ENCODE measurements at regions not wholly inside any gene's neighbourhood (a gene's known extent, or its start where the extent isn't known, plus 50 kb on each side); places are given as distances from the start of the nearest gene placed in this dataset.
A peak's percentile ranks its signal among the peaks of the same experiment; 100 is the strongest.

DNA sequence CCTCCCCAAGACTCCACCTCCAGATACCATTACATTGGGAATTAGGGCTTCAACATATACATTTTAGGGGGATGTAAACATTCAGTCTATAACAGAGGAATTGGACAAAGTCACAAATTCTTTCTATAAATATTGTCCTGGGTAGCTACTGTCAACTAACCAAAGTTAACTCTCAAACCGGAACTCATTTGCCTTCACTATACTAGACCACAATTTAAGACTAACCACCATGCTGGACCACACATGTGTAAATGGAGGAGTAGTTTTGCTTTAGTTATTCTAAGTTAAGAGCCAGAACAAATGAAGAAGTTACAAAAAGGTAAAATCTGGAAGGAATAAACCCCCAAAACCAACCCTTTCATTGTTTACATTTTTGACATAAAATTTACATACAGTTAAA lies 222.8 kb downstream of the NDFIP2 start:
- in situ Hi-C loops (cut with MboI; ENCODE audit: low pct_unique_long_range_greater_than_20kb in 2 of 9, low sequenced_read_pairs in 9 of 9, unreplicated experiment in 9 of 9): no loop called here
- no peak for ATAC-seq (replicated peaks in 6 of 8)
- 0 to 100% (median 94%) methylated on average over 1 of the region's 1 CpG; no CpG with 5 or more reads in 4 of the 10 experiments for WGBS, 10 experiments

DNA sequence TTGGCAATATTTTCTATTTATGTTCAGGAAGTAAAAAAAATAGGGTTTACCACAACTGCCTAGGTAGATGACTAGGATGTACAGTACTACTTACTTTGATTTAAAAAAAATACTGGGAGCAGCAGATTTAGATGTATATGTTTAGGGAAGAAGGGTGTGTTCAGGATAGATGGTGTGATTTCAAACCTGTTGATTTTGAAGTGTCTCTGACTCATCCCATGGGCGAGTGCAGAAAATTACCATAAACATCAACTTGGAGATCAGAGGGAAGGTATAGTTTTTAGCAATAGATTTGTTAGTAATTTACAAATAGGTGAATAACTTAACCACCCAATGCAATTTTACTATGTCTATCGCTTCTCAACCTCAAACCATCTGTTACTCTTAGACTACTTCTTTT lies 214.8 kb downstream of the NDFIP2 start:
- peak in 2 of 8 experiments; percentile 61 to 78 for ATAC-seq (replicated peaks in 6 of 8)
- WGBS, 10 experiments: 5 to 100% (median 66%) methylated on average over 1 to 2 of the region's 2 CpGs; no CpG with 5 or more reads in 2 of the 10 experiments
- Histone ChIP-seq H3K27ac (no peak overlapping the region), H3K4me1 (replicated peaks in 1 of 2) (no peaks in the 10 kb centered on the region), H3K4me3 (no peak overlapping the region)
- in situ Hi-C loops (cut with MboI; ENCODE audit: low pct_unique_long_range_greater_than_20kb in 2 of 9, low sequenced_read_pairs in 9 of 9, unreplicated experiment in 9 of 9): loop anchor here in 3 of 9 experiments (25.0 kb wide), 1 partner anchor 667 kb away; no protein-coding TSS in a partner anchor

More for the DNA sequence above, 222.8 kb downstream of the NDFIP2 start:
- Histone ChIP-seq H3K27ac (no peak overlapping the region), H3K4me1 (replicated peaks in 1 of 2) (no peaks in the 10 kb centered on the region), H3K4me3 (no peak overlapping the region)

DNA sequence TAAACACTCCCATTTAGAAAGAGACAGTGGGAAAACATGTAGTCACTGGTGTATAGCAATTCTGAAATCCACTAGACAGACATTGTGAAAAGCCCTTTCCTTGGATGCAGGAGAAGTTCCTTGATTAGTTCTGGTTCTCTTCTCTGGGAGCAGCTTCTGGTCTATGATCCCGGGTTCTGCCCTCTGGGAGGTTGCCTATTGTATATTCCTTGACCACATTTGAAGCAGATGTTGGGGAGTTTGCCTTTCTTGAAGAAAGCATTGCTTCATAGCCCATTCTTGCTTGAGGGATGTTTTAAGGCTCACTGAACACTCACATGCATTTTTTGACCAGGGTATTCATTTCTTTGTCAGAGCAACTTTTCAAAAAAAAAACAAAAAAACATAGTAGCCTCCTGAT lies 211.9 kb downstream of the NDFIP2 start:
- no peak overlapping the region for H3K27ac ChIP-seq
- ATAC-seq (replicated peaks in 6 of 8): peak in 2 of 8 experiments; percentile 44 to 85
- in situ Hi-C loops (cut with MboI; ENCODE audit: low pct_unique_long_range_greater_than_20kb in 2 of 9, low sequenced_read_pairs in 9 of 9, unreplicated experiment in 9 of 9): loop anchor here in 3 of 9 experiments (25.0 kb wide), 1 partner anchor 669 kb away; no protein-coding TSS in a partner anchor
- H3K4me3 ChIP-seq: no peak overlapping the region
- H3K4me1 ChIP-seq (replicated peaks in 1 of 2): no peaks in the 10 kb centered on the region
- WGBS, 10 experiments: 0 to 100% (median 14%) methylated on average over 1 of the region's 1 CpG; no CpG with 5 or more reads in 5 of the 10 experiments

DNA sequence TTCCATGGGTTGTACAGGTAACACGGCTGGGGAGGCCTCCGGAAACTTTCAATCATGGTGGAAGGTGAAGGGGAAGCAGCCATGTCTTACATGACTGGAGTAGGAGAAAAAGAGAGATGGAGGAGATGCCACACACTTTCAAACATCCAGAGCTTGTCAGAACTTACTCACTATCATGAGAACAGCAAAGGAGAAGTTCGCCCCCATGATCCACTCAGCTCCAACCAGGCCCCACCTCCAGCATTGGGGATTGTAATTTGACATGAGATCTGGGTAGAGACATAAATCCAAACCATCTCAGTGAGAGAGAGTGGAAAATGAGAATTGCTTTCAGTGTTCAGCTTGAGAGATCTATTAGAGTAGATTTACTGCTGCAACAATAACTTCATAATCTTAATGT lies 210.9 kb downstream of the NDFIP2 start:
- no peak for ATAC-seq (replicated peaks in 6 of 8)
- WGBS, 10 experiments: 75 to 100% (median 91%) methylated on average over 1 to 3 of the region's 3 CpGs
- in situ Hi-C loops (cut with MboI; ENCODE audit: low pct_unique_long_range_greater_than_20kb in 2 of 9, low sequenced_read_pairs in 9 of 9, unreplicated experiment in 9 of 9): loop anchor here in 3 of 9 experiments (25.0 kb wide), 1 partner anchor 670 kb away; no protein-coding TSS in a partner anchor

GRCh38 chr13:79688741-79689140 lies 207.8 kb downstream of the NDFIP2 start:
- in situ Hi-C loops (cut with MboI; ENCODE audit: low pct_unique_long_range_greater_than_20kb in 2 of 9, low sequenced_read_pairs in 9 of 9, unreplicated experiment in 9 of 9): loop anchor here in 3 of 9 experiments (25.0 kb wide), 1 partner anchor 674 kb away; no protein-coding TSS in a partner anchor
- Histone ChIP-seq H3K4me1 (replicated peaks in 1 of 2) (no peaks in the 10 kb centered on the region), H3K27ac (no peak overlapping the region), H3K4me3 (no peak overlapping the region)
- WGBS, 10 experiments: 84 to 96% (median 90%) methylated on average over 4 to 5 of the region's 5 CpGs; no CpG with 5 or more reads in 6 of the 10 experiments
- no peak for ATAC-seq (replicated peaks in 6 of 8)

More for the DNA sequence above, 210.9 kb downstream of the NDFIP2 start:
- Histone ChIP-seq H3K4me3 (no peak overlapping the region), H3K4me1 (replicated peaks in 1 of 2) (no peaks in the 10 kb centered on the region), H3K27ac (no peak overlapping the region)

- Histone ChIP-seq H3K4me3 (no peak overlapping the region), H3K4me1 (replicated peaks in 1 of 2) (no peaks in the 10 kb centered on the region), H3K27ac (no peak overlapping the region)
- 20 to 100% (median 92%) methylated on average over 1 to 6 of the region's 6 CpGs for WGBS, 10 experiments
- in situ Hi-C loops (cut with MboI; ENCODE audit: low pct_unique_long_range_greater_than_20kb in 2 of 9, low sequenced_read_pairs in 9 of 9, unreplicated experiment in 9 of 9): loop anchor here in 3 of 9 experiments (25.0 kb wide), 1 partner anchor 676 kb away; no protein-coding TSS in a partner anchor
- ATAC-seq (replicated peaks in 6 of 8): no peak
Observed at GRCh38 chr13:79686441-79686840, 205.5 kb downstream of the NDFIP2 start.

DNA sequence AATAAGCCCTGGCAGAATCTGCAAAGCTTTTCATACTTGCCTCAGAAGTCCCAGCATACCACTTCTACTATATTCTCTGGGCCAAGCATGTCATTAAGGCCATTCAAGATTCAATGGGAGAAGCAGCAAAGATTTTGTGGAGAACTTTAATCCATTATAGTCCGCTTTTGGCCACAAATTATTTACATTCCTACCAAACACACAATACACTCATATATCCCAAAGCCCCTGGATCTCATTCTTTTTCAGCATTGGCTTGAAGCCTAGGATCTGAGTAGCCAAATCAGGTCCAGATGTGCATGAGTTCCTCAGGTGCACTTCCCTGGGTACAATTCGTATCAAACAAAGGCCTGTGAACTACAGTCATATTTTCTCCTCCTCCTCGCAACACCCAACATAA lies 203.4 kb downstream of the NDFIP2 start:
- H3K27ac ChIP-seq: no peak overlapping the region
- WGBS, 10 experiments: 61 to 100% (median 100%) methylated on average over 1 to 3 of the region's 3 CpGs; no CpG with 5 or more reads in 2 of the 10 experiments

GRCh38 chr13:79682164-79682563 lies 201.2 kb downstream of the NDFIP2 start:
- in situ Hi-C loops (cut with MboI; ENCODE audit: low pct_unique_long_range_greater_than_20kb in 2 of 9, low sequenced_read_pairs in 9 of 9, unreplicated experiment in 9 of 9): loop anchor here in 3 of 9 experiments (25.0 kb wide), 1 partner anchor 680 kb away; no protein-coding TSS in a partner anchor
- no peaks in the 10 kb centered on the region for H3K4me1 ChIP-seq (replicated peaks in 1 of 2)
- no peak overlapping the region for H3K27ac ChIP-seq
- WGBS, 10 experiments: 83 to 100% (median 96%) methylated on average over 1 to 2 of the region's 2 CpGs; no CpG with 5 or more reads in 2 of the 10 experiments
- no peak for ATAC-seq (replicated peaks in 6 of 8)
- no peak overlapping the region for H3K4me3 ChIP-seq

More for the DNA sequence above, 203.4 kb downstream of the NDFIP2 start:
- Histone ChIP-seq H3K4me3 (no peak overlapping the region), H3K4me1 (replicated peaks in 1 of 2) (no peaks in the 10 kb centered on the region)
- ATAC-seq (replicated peaks in 6 of 8): no peak
- in situ Hi-C loops (cut with MboI; ENCODE audit: low pct_unique_long_range_greater_than_20kb in 2 of 9, low sequenced_read_pairs in 9 of 9, unreplicated experiment in 9 of 9): loop anchor here in 3 of 9 experiments (25.0 kb wide), 1 partner anchor 678 kb away; no protein-coding TSS in a partner anchor

GRCh38 chr13:79681069-79681468 lies 200.1 kb downstream of the NDFIP2 start:
- no peak overlapping the region for H3K27ac ChIP-seq
- in situ Hi-C loops (cut with MboI; ENCODE audit: low pct_unique_long_range_greater_than_20kb in 2 of 9, low sequenced_read_pairs in 9 of 9, unreplicated experiment in 9 of 9): loop anchor here in 3 of 9 experiments (25.0 kb wide), 1 partner anchor 681 kb away; no protein-coding TSS in a partner anchor
- H3K4me1 ChIP-seq (replicated peaks in 1 of 2): no peaks in the 10 kb centered on the region
- WGBS, 10 experiments: 29 to 100% (median 100%) methylated on average over 1 of the region's 1 CpG; no CpG with 5 or more reads in 4 of the 10 experiments
- no peak overlapping the region for H3K4me3 ChIP-seq
- ATAC-seq (replicated peaks in 6 of 8): no peak

GRCh38 chr13:79680485-79680884 lies 199.5 kb downstream of the NDFIP2 start:
- in situ Hi-C loops (cut with MboI; ENCODE audit: low pct_unique_long_range_greater_than_20kb in 2 of 9, low sequenced_read_pairs in 9 of 9, unreplicated experiment in 9 of 9): loop anchor here in 3 of 9 experiments (25.0 kb wide), 1 partner anchor 682 kb away; no protein-coding TSS in a partner anchor
- no peaks in the 10 kb centered on the region for H3K4me1 ChIP-seq (replicated peaks in 1 of 2)
- H3K4me3 ChIP-seq: no peak overlapping the region
- no peak overlapping the region for H3K27ac ChIP-seq
- ATAC-seq (replicated peaks in 6 of 8): no peak

GRCh38 chr13:79679334-79679733 lies 198.4 kb downstream of the NDFIP2 start:
- 0 to 37% (median 0%) methylated on average over 1 to 2 of the region's 2 CpGs; no CpG with 5 or more reads in 1 of the 10 experiments for WGBS, 10 experiments
- no peak overlapping the region for H3K27ac ChIP-seq
- peak in 4 of 8 experiments; percentile 55 to 89 (median 84) for ATAC-seq (replicated peaks in 6 of 8)
- no peak overlapping the region for H3K4me3 ChIP-seq
- in situ Hi-C loops (cut with MboI; ENCODE audit: low pct_unique_long_range_greater_than_20kb in 2 of 9, low sequenced_read_pairs in 9 of 9, unreplicated experiment in 9 of 9): loop anchor here in 3 of 9 experiments (25.0 kb wide), 1 partner anchor 683 kb away; no protein-coding TSS in a partner anchor
- no peaks in the 10 kb centered on the region for H3K4me1 ChIP-seq (replicated peaks in 1 of 2)

- Histone ChIP-seq H3K4me1 (replicated peaks in 1 of 2) (peaks cover 0 to 7% of the 10 kb centered on the region in 2 donors), H3K4me3 (no peak overlapping the region), H3K27ac (no peak overlapping the region)
- ATAC-seq (replicated peaks in 6 of 8): peak in 2 of 8 experiments; percentile 41 to 65
- in situ Hi-C loops (cut with MboI; ENCODE audit: low pct_unique_long_range_greater_than_20kb in 2 of 9, low sequenced_read_pairs in 9 of 9, unreplicated experiment in 9 of 9): loop anchor here in 3 of 9 experiments (25.0 kb wide), 1 partner anchor 684 kb away; no protein-coding TSS in a partner anchor
- WGBS, 10 experiments: 75 to 100% (median 92%) methylated on average over 1 to 2 of the region's 2 CpGs; no CpG with 5 or more reads in 4 of the 10 experiments
Observed at GRCh38 chr13:79678100-79678499, 197.1 kb downstream of the NDFIP2 start.

GRCh38 chr13:79675931-79676660 lies 195.1 kb downstream of the NDFIP2 start:
- H3K4me3 ChIP-seq: no peak overlapping the region
- ATAC-seq (replicated peaks in 6 of 8): no peak
- peaks cover 0 to 7% of the 10 kb centered on the region in 2 donors for H3K4me1 ChIP-seq (replicated peaks in 1 of 2)
- no peak overlapping the region for H3K27ac ChIP-seq
- WGBS, 10 experiments: 70 to 100% (median 93%) methylated on average over 1 to 7 of the region's 7 CpGs; no CpG with 5 or more reads in 2 of the 10 experiments
- in situ Hi-C loops (cut with MboI; ENCODE audit: low pct_unique_long_range_greater_than_20kb in 2 of 9, low sequenced_read_pairs in 9 of 9, unreplicated experiment in 9 of 9): loop anchor here in 3 of 9 experiments (25.0 kb wide), 1 partner anchor 686 kb away; no protein-coding TSS in a partner anchor

Data from motor neuron (in vitro differentiated cells).